ENCODE measurements at regions not wholly inside any gene's neighbourhood (a gene's known extent, or its start where the extent isn't known, plus 50 kb on each side); places are given as distances from the start of the nearest gene placed in this dataset.

GRCh38 chr2:100215371-100215770, 73.0 kb upstream of the AFF3 start:
- TF ChIP-seq, protein P1, sequence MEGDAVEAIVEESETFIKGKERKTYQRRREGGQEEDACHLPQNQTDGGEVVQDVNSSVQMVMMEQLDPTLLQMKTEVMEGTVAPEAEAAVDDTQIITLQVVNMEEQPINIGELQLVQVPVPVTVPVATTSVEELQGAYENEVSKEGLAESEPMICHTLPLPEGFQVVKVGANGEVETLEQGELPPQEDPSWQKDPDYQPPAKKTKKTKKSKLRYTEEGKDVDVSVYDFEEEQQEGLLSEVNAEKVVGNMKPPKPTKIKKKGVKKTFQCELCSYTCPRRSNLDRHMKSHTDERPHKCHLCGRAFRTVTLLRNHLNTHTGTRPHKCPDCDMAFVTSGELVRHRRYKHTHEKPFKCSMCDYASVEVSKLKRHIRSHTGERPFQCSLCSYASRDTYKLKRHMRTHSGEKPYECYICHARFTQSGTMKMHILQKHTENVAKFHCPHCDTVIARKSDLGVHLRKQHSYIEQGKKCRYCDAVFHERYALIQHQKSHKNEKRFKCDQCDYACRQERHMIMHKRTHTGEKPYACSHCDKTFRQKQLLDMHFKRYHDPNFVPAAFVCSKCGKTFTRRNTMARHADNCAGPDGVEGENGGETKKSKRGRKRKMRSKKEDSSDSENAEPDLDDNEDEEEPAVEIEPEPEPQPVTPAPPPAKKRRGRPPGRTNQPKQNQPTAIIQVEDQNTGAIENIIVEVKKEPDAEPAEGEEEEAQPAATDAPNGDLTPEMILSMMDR (conservative IDR thresholded peaks at IDR 0.05) = no peak
- no peak for TF ChIP-seq ZFX (IDR thresholded peaks at IDR 0.05)

Data from C4-2B (cell line).